K562 (cell line): ENCODE measurements at regions not wholly inside any gene's neighbourhood (a gene's known extent, or its start where the extent isn't known, plus 50 kb on each side); places are given as distances from the start of the nearest gene placed in this dataset.

Experiments
- ATAC-seq: fragments of 200-7000 bp; cut with Tn5 transposase; 3 replicates; pipeline ENCODE4 v1.9.1; 2020; ENCODE audit warnings: moderate library complexity
- BruUV-seq: library from RNA; stranded (reverse); fragments of 400-500 nt; replicated peaks from 2 replicates; lab custom pipeline; 2021; lab: Mats Ljungman, UMichigan
- CTCF ChIA-PET: fragments of 300-600 bp; formaldehyde crosslinking; extraction: SDS; loops from one replicate; lab custom pipeline; 2021; ENCODE audit warnings: low intra/inter-chr PET ratio; lab: Yijun Ruan, JAX
- POLR2A ChIA-PET: fragments of 300-600, 350-650 bp; sonication (Branson Sonifier 250); formaldehyde crosslinking; extraction: SDS; loops from one replicate; lab custom pipeline; 2021; ENCODE audit warnings: antibody characterized with exemption, inconsistent platforms; lab: Yijun Ruan, JAX
- DNase-seq, 4 experiments: peaks; one replicate each; pipeline versions ENCODE4 v3.0.0 to v3.0.0-alpha.2; 2011 to 2018; ENCODE audit warnings: low spot score in 3 of 4, mixed read lengths in 3 of 4; ENCODE audit errors: extremely low read depth in 1 of 4
- FAIRE-seq: peaks from 2 replicates; lab custom pipeline; 2011; peaks lifted over from hg19 to GRCh38; lab: Jason Lieb, UNC
- H2AFZ ChIP-seq: 2 replicates; pipeline ENCODE4 v1.6.0; 2011; ENCODE audit warnings: low read depth, low read length, control low read depth, inconsistent platforms
- H3K27ac ChIP-seq: fragments of 200-600 bp; 3 replicates; pipeline ENCODE4 v1.8.0; 2011; ENCODE audit warnings: low read depth, mild to moderate bottlenecking, control low read depth, inconsistent platforms, low read length, moderate library complexity, mixed read lengths; ENCODE audit errors: extremely low read depth
- H3K27me3 ChIP-seq, 2 experiments: fragments of 300-600 bp in 1 of 2; 2 replicates in 1 of 2; 3 replicates in 1 of 2; pipeline versions ENCODE4 v1.6.0 to v1.8.0; 2011; ENCODE audit warnings: inconsistent platforms in 2 of 2, low read length in 2 of 2, mild to moderate bottlenecking in 1 of 2, mixed read lengths in 1 of 2, moderate library complexity in 1 of 2; ENCODE audit not compliant: control insufficient read depth in 2 of 2, insufficient read depth in 2 of 2
- H3K36me3 ChIP-seq: fragments of 300-600 bp; 3 replicates; pipeline ENCODE4 v1.8.0; 2011; ENCODE audit warnings: mild to moderate bottlenecking, low read length, inconsistent platforms; ENCODE audit not compliant: control insufficient read depth, insufficient read depth
- H3K4me1 ChIP-seq, 2 experiments: fragments of 200-600 bp in 1 of 2; replicated peaks in 1 of 2; 2 replicates in 1 of 2; 3 replicates in 1 of 2; pipeline versions ENCODE4 v1.5.1 to v1.8.0; 2011; ENCODE audit warnings: inconsistent platforms in 2 of 2, low read length in 2 of 2, mild to moderate bottlenecking in 1 of 2, mixed read lengths in 1 of 2, moderate library complexity in 1 of 2; ENCODE audit not compliant: control insufficient read depth in 2 of 2, insufficient read depth in 2 of 2
- H3K4me2 ChIP-seq: 2 replicates; pipeline ENCODE4 v1.6.1; 2011; ENCODE audit warnings: low read length, control low read depth, inconsistent platforms, mixed read lengths; ENCODE audit not compliant: insufficient read depth
- H3K4me3 ChIP-seq: fragments of 200-600 bp; sonication (generic), shearing (Covaris generic); 2 replicates; pipeline ENCODE4 v1.5.1; 2016; ENCODE audit warnings: control low read depth, inconsistent platforms
- H3K79me2 ChIP-seq: fragments of 200-600 bp; 3 replicates; pipeline ENCODE4 v1.8.0; 2011; ENCODE audit warnings: low read length, inconsistent platforms; ENCODE audit not compliant: control insufficient read depth, insufficient read depth
- H3K9ac ChIP-seq, 2 experiments: 2 replicates each; pipeline versions ENCODE4 v1.6.0 to v1.6.1; 2011; ENCODE audit warnings: low read depth in 2 of 2, low read length in 2 of 2, control low read depth in 1 of 2, inconsistent platforms in 1 of 2, mild to moderate bottlenecking in 1 of 2, mixed read lengths in 1 of 2; ENCODE audit not compliant: insufficient read depth in 1 of 2
- H3K9me1 ChIP-seq: one replicate; pipeline ENCODE4 v1.6.0; 2011; ENCODE audit warnings: inconsistent platforms, mild to moderate bottlenecking, low read length, moderate library complexity; ENCODE audit not compliant: control insufficient read depth, insufficient read depth
- H3K9me3 ChIP-seq: replicated peaks from 2 replicates; pipeline ENCODE4 v1.5.1; 2011; ENCODE audit warnings: low read depth, low read length, inconsistent platforms; ENCODE audit not compliant: control insufficient read depth, insufficient read depth
- H4K20me1 ChIP-seq: replicated peaks from 2 replicates; pipeline ENCODE4 v1.6.1; 2011; ENCODE audit warnings: low read length, inconsistent platforms, mixed read lengths; ENCODE audit not compliant: control insufficient read depth, insufficient read depth
- MAFK ChIP-seq: IDR thresholded peaks from 2 replicates; pipeline ENCODE4 v1.6.1; 2011; ENCODE audit warnings: low read length, improper control_type of control experiment
- PTRF ChIP-seq: fragments of 450-650 bp; IDR thresholded peaks from 2 replicates; pipeline ENCODE4 v1.6.1; 2016; ENCODE audit warnings: mild to moderate bottlenecking, missing genetic modification characterization, missing compliant biosample characterization
- SAFB ChIP-seq: fragments of 200-400 bp; formaldehyde crosslinking; IDR thresholded peaks from 2 replicates; pipeline ENCODE4 v1.6.1; 2017; ENCODE audit warnings: low read depth, low read length, borderline replicate concordance
- SOX6 ChIP-seq: fragments of 450-650 bp; IDR thresholded peaks from 2 replicates; pipeline ENCODE4 v1.6.1; 2014; ENCODE audit warnings: mild to moderate bottlenecking
- ZBTB17 ChIP-seq: fragments of 450-650 bp; formaldehyde crosslinking; IDR thresholded peaks from 2 replicates; pipeline ENCODE4 v1.4.0; 2020; ENCODE audit warnings: mild to moderate bottlenecking
- ZFPM2 ChIP-seq: fragments of 250-450 bp; sonication (Bioruptor Pico); IDR thresholded peaks from 2 replicates; pipeline ENCODE4 v1.5.1; 2022; ENCODE audit warnings: mild to moderate bottlenecking
- ZNF143 ChIP-seq: sonication (generic); formaldehyde crosslinking; IDR thresholded peaks from 2 replicates; pipeline ENCODE4 v1.9.0; 2022; ENCODE audit warnings: mild to moderate bottlenecking, missing genetic modification reagents
- ZNF253 ChIP-seq: fragments of 250-450 bp; sonication (Bioruptor Pico); conservative IDR thresholded peaks from 2 replicates; pipeline ENCODE4 v1.6.1; 2021; ENCODE audit warnings: mild to moderate bottlenecking
- ZNF384 ChIP-seq: IDR thresholded peaks from 2 replicates; pipeline ENCODE4 v1.6.1; 2012; ENCODE audit warnings: low read depth, low read length, improper control_type of control experiment
- ZNF398 ChIP-seq: fragments of 250-450 bp; sonication (Bioruptor Pico); IDR thresholded peaks from 2 replicates; pipeline ENCODE4 v1.8.0; 2021; ENCODE audit warnings: moderate library complexity, mild to moderate bottlenecking, inconsistent platforms
- ZNF79 ChIP-seq: fragments of 250-450 bp; sonication (Bioruptor Pico); IDR thresholded peaks from 2 replicates; pipeline ENCODE4 v1.4.0; 2020; ENCODE audit warnings: low read depth, mild to moderate bottlenecking, moderate library complexity
- ZNF830 ChIP-seq: fragments of 250-450 bp; sonication (Bioruptor Pico); IDR thresholded peaks from 2 replicates; pipeline ENCODE4 v1.5.0; 2021; ENCODE audit warnings: mild to moderate bottlenecking
- WGBS: fragments of 100-300 bp; shearing (Covaris generic); methylation state at CpG from one replicate; pipeline ENCODE4 v1.1.6; 2016; ENCODE audit warnings: low coverage, mixed read lengths; ENCODE audit not compliant: insufficient coverage; ENCODE audit errors: missing lambda C conversion rate; 5-methylcytosine and 5-hydroxymethylcytosine counted together
- in situ Hi-C: fragments of 300-500 bp; cut with MboI; formaldehyde crosslinking; loops from 4 replicates; pipeline ENCODE4 v1.15.0; 2018; ENCODE audit warnings: inconsistent platforms, mixed read lengths
- intact Hi-C: fragments of 100-400 bp; cut with micrococcal nuclease; formaldehyde crosslinking; loops from 2 replicates; pipeline ENCODE4 v1.14.2; 2022
- TF ChIP-seq, protein P1 (sequence below): fragments of 250-450 bp; sonication (Bioruptor Pico); IDR thresholded peaks from 2 replicates; pipeline ENCODE4 v1.5.0; 2021; ENCODE audit warnings: mild to moderate bottlenecking, moderate library complexity
- TF ChIP-seq, protein P2 (sequence below), 2 experiments: fragments of 250-450 bp in 1 of 2; fragments of 450-650 bp in 1 of 2; sonication (Bioruptor Pico) in 1 of 2; IDR thresholded peaks; 2 replicates each; pipeline versions ENCODE4 v1.6.1 to v1.8.0; 2016 to 2021; ENCODE audit warnings: mild to moderate bottlenecking in 2 of 2, moderate library complexity in 2 of 2, missing compliant biosample characterization in 1 of 2, missing genetic modification characterization in 1 of 2

GRCh38 chr7:12749746-12750145 is 62.3 kb downstream of the ARL4A start (continued):
- TF ChIP-seq MAFK (no peak), ZNF398 (CRISPR knock-in tag) (no peak), ZNF79 (CRISPR knock-in tag) (no peak), SOX6 (no peak)
- TF ChIP-seq, protein P1, sequence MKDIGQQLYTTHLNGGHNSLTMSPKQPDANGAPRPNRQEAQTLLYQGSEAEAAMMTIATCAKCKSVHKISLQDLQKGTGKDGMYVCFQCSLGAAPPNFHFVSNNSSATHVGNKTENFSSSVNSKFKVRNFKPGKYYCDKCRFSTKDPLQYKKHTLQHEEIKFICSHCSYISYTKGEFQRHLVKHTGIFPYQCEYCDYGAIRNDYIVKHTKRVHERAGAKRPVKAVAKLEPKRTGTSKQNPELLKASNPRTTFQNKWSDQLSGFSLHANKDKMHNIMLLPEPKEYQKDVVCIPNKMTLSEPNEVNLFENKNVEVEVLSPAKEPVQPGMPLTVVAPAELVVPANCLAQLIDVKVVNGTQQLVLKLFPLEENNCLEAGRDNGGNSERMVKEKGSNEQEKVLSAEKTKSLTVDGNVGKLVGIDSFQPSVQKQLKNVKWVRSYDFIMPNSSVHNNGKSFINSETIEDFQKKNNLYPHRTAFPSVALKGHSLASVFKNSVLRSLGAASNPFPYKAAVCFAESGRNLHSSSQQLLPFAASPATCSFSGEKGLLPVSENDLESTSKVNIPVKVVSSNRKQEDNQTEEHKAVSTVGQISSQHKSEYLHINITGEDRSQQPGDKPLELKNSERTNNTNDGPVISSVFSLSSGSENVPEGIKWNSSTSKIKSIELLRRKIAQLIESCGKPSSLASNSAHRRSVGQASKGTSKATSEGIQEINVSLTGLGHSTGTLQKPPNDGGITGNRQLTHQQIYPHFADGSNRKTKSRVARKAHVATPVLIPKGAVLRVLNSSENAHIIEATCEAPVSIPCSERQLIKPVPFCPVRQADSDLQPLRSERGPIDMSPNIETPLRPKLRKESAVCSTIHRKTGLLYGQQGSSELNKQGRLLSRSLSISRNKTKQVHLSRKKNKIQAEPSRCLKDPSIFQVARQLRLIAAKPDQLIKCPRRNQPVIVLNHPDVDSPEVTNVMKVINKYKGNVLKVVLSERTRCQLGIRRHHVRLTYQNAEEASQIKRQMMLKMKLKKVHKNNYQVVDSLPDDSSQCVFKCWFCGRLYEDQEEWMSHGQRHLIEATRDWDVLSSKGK (CRISPR knock-in tag), result no peak
- TF ChIP-seq, all 486 proteins: peak for 0

- Histone ChIP-seq H3K9ac (no peak overlapping the region), H3K27ac (no peak overlapping the region), H3K9me3 (no peaks in the 10 kb centered on the region), H3K27me3 (no peaks in the 10 kb centered on the region), H4K20me1 (no peaks in the 10 kb centered on the region), H3K4me2 (no peak overlapping the region), H3K36me3 (no peaks in the 10 kb centered on the region)
- BruUV-seq, result no TSS peak
- FAIRE-seq, result no peak
- 50% methylated on average over 3 of the region's 3 CpGs for WGBS
- intact Hi-C loops (no loop called here), in situ Hi-C loops (no loop called here)
- POLR2A ChIA-PET, result interaction anchor here (1.0 kb wide), 1 partner anchor 21 kb away, joined by 3 read pairs; no protein-coding TSS in a partner anchor
- DNase-seq, result no peak
- ATAC-seq, result no peak
- CTCF ChIA-PET, result no interaction called here
- no peak for TF ChIP-seq ZFPM2 (CRISPR knock-in tag)
- TF ChIP-seq ZNF143 (CRISPR knock-in tag), result no peak
- TF ChIP-seq ZNF384, result no peak
- TF ChIP-seq, protein P2, sequence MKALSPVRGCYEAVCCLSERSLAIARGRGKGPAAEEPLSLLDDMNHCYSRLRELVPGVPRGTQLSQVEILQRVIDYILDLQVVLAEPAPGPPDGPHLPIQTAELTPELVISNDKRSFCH (CRISPR knock-in tag; IDR thresholded peaks at IDR 0.05), result no peak
- TF ChIP-seq, protein P2 (tag; IDR thresholded peaks at IDR 0.05), result no peak
- TF ChIP-seq SAFB, result 0 out of 2 replicates have a peak, but pooled peaks have one; percentile 5
- TF ChIP-seq ZNF253 (CRISPR knock-in tag), result no peak
- no peak for TF ChIP-seq ZBTB17
- TF ChIP-seq ZNF830 (CRISPR knock-in tag), result no peak
- TF ChIP-seq PTRF (tag), result no peak
- TF ChIP-seq, all 486 proteins: peak for 1
- Histone ChIP-seq H2AFZ (no peak overlapping the region), H3K4me3 (no peak overlapping the region), H3K4me1 (peaks cover 0 to 9% of the 10 kb centered on the region in 2 experiments; a peak in 2 of 5 replicates), H3K79me2 (peaks cover 4% of the 10 kb centered on the region; the same call in 1 of the 3 replicates), H3K9me1 (no peaks in the 10 kb centered on the region)
These were observed 64.3 kb downstream of the ARL4A start for GRCh38 chr7:12751764-12752163.
